SU-DHL-6 (cell line): ENCODE measurements at regions not wholly inside any gene's neighbourhood (a gene's known extent, or its start where the extent isn't known, plus 50 kb on each side); places are given as distances from the start of the nearest gene placed in this dataset.

Experiments used
- H2AFZ ChIP-seq: fragments of 200-600 bp; sonication (generic); 2 replicates; pipeline ENCODE4 v1.6.1; 2014; ENCODE audit warnings: low read depth, mild to moderate bottlenecking, moderate library complexity, mixed read lengths, antibody characterized with exemption, low read length; ENCODE audit not compliant: severe bottlenecking
- H3F3A ChIP-seq: fragments of 200-600 bp; shearing (Covaris generic); 2 replicates; pipeline ENCODE4 v1.6.0; 2016; ENCODE audit warnings: antibody characterized with exemption, mild to moderate bottlenecking; ENCODE audit not compliant: insufficient read depth
- H3K27ac ChIP-seq: fragments of 200-600 bp; sonication (generic); 2 replicates; pipeline ENCODE4 v1.5.1; 2016; ENCODE audit warnings: low read depth, mild to moderate bottlenecking, low read length, moderate library complexity, mixed read lengths
- H3K27me3 ChIP-seq: fragments of 200-600 bp; sonication (generic), shearing (Covaris generic); 2 replicates; pipeline ENCODE4 v1.6.0; 2014; ENCODE audit warnings: mild to moderate bottlenecking, low read length
- H3K36me3 ChIP-seq: fragments of 200-600 bp; sonication (generic); 2 replicates; pipeline ENCODE4 v1.6.1; 2014; ENCODE audit warnings: mild to moderate bottlenecking, low read length, mixed read lengths
- H3K4me2 ChIP-seq: fragments of 300-600, 200-600 bp; shearing (Covaris generic), sonication (generic); 2 replicates; pipeline ENCODE4 v1.6.0; 2014; ENCODE audit warnings: low read length, low read depth, mild to moderate bottlenecking; ENCODE audit not compliant: poor library complexity, severe bottlenecking
- H3K4me3 ChIP-seq: fragments of 200-600 bp; sonication (generic); 2 replicates; pipeline ENCODE4 v1.5.1; 2014; ENCODE audit warnings: antibody characterized with exemption, low read length, mild to moderate bottlenecking, mixed read lengths; ENCODE audit not compliant: insufficient read depth, poor library complexity, severe bottlenecking
- H3K79me2 ChIP-seq: fragments of 200-600 bp; sonication (generic); 2 replicates; pipeline ENCODE4 v1.6.1; 2014; ENCODE audit warnings: mild to moderate bottlenecking, low read length, moderate library complexity; ENCODE audit not compliant: insufficient read depth
- H3K9ac ChIP-seq: fragments of 200-600 bp; sonication (generic); 2 replicates; pipeline ENCODE4 v1.7.0; 2014; ENCODE audit warnings: mild to moderate bottlenecking, low read length
- H3K9me2 ChIP-seq: fragments of 200-600 bp; sonication (generic); replicated peaks from 2 replicates; pipeline ENCODE4 v1.6.1; 2014; ENCODE audit warnings: low read length; ENCODE audit not compliant: insufficient read depth
- H3K9me3 ChIP-seq: fragments of 200-600 bp; sonication (generic); 2 replicates; pipeline ENCODE4 v1.6.1; 2014; ENCODE audit warnings: low read length, mixed read lengths; ENCODE audit not compliant: insufficient read depth
- H4K20me1 ChIP-seq: fragments of 200-600 bp; sonication (generic); 2 replicates; pipeline ENCODE4 v1.6.1; 2014; ENCODE audit warnings: low read depth, mild to moderate bottlenecking, antibody characterized with exemption, low read length, moderate library complexity, mixed read lengths
- EZH2phosphoT487 ChIP-seq: fragments of 200-600 bp; sonication (generic), shearing (Covaris generic); conservative IDR thresholded peaks from 2 replicates; pipeline ENCODE4 v1.6.1; 2018; ENCODE audit warnings: mild to moderate bottlenecking, antibody characterized with exemption, low read length, moderate library complexity, mixed read lengths
- TF ChIP-seq, protein P1 (sequence below): fragments of 200-600 bp; sonication (generic); IDR thresholded peaks from one replicate; pipeline ENCODE4 v1.5.1; 2017; ENCODE audit warnings: antibody characterized with exemption, mild to moderate bottlenecking, low read length, moderate library complexity; ENCODE audit not compliant: insufficient read depth, poor library complexity, severe bottlenecking

DNA sequence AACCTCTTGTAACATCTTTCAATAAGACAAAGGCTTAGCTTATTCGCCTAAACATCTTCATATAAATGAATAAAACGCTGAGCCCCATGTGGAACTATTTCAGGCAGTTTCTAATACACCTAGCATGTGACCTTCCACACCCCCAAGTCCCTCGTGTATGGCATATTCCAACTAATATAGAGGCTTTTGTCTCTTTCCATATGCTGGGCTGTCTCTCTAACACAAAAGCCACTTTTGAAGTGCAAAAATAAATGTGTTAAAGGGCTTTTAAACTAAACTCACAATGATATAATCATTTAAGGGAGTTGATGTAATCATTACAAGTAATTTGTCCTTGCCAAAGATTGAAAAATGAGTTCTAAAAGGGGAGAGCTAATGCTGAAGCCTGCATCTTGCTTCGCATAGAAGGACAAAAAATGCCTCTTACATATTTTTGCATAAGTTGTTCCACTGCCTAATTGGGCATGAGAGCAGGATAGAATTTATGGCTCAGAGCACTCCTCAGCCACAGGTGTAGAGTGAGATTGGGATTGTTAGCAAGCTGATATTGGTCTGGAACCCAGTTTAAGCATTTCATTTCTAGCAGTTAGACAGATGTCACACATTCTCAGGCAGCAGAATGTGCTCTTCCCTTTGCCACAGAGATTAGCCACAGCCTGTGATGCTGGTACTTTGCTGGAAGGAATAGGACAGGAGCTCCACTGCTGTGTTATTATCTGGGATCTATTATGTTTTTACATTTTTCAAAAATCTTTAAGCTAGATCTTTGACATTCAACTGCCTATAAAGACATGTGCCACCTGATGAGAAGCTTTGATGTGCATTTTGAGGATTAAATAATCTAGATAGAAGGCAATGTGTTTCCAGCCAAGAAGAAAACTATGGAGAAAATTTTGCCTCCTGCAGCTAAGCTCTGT lies 1044.4 kb downstream of the ADGRL2 start:
- H3K79me2 ChIP-seq, result no peaks in the 10 kb centered on the region
- H2AFZ ChIP-seq, result no peak overlapping the region
- no peaks in the 10 kb centered on the region for H3K9me3 ChIP-seq

DNA sequence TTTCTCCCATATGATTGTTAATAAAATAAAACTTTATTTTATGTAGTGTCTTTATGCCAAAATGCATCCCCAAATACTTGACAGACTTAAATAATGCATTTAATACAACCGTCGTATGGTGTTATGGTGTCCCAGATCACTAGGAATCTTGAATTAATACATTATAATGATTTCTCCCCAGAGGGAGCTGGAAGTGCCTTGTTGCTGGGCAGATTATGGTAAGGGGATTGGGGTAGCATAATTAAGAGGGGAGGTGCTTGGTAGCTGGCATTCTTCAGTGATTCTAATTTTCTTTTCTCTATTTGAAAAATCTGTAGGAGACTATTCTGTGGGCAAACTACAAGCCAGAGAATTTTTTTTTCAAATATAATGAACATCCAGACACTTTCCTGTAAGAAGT lies 1043.7 kb downstream of the ADGRL2 start:
- H3K27me3 ChIP-seq, result no peaks in the 10 kb centered on the region
- no peaks in the 10 kb centered on the region for H3K9me3 ChIP-seq
- H3K27ac ChIP-seq, result no peak overlapping the region
- no peak overlapping the region for H3K4me2 ChIP-seq
- no peaks in the 10 kb centered on the region for H4K20me1 ChIP-seq
- no peaks in the 10 kb centered on the region for H3K79me2 ChIP-seq
- H3K9me2 ChIP-seq, result no peaks in the 10 kb centered on the region
- TF ChIP-seq EZH2phosphoT487, result no peak
- TF ChIP-seq, protein P1, sequence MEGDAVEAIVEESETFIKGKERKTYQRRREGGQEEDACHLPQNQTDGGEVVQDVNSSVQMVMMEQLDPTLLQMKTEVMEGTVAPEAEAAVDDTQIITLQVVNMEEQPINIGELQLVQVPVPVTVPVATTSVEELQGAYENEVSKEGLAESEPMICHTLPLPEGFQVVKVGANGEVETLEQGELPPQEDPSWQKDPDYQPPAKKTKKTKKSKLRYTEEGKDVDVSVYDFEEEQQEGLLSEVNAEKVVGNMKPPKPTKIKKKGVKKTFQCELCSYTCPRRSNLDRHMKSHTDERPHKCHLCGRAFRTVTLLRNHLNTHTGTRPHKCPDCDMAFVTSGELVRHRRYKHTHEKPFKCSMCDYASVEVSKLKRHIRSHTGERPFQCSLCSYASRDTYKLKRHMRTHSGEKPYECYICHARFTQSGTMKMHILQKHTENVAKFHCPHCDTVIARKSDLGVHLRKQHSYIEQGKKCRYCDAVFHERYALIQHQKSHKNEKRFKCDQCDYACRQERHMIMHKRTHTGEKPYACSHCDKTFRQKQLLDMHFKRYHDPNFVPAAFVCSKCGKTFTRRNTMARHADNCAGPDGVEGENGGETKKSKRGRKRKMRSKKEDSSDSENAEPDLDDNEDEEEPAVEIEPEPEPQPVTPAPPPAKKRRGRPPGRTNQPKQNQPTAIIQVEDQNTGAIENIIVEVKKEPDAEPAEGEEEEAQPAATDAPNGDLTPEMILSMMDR, result no peak
- H3K4me3 ChIP-seq, result no peak overlapping the region
- no peaks in the 10 kb centered on the region for H3K36me3 ChIP-seq
- H3F3A ChIP-seq, result no peaks in the 10 kb centered on the region
- no peak overlapping the region for H3K9ac ChIP-seq
- no peak overlapping the region for H2AFZ ChIP-seq

More for the DNA sequence above, 1044.4 kb downstream of the ADGRL2 start:
- no peak for TF ChIP-seq EZH2phosphoT487
- TF ChIP-seq, protein P1, result no peak
- Histone ChIP-seq H3K9me2 (no peaks in the 10 kb centered on the region), H4K20me1 (no peaks in the 10 kb centered on the region), H3K9ac (no peak overlapping the region), H3K36me3 (no peaks in the 10 kb centered on the region), H3K27me3 (no peaks in the 10 kb centered on the region), H3F3A (no peaks in the 10 kb centered on the region), H3K4me2 (no peak overlapping the region), H3K27ac (no peak overlapping the region), H3K4me3 (no peak overlapping the region)

DNA sequence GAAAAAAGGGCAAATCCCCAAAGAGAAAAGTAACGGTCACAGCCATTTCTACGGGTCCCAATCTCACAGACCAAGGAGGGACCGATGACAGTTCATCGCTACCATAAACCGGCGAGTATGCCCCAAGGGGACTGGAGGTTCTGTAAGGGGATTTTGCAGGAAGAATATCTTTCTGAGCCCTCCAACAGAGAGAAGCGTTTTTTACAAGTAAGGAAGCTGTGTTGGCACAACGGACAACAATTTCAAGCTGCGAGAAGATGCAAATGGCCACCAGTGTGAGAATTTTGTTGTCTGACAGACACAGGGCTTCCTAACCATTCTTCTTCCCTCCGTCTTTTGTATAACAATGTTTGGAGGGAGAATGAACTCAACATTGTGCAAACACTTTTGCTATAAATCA lies 1043.1 kb downstream of the ADGRL2 start:
- no peaks in the 10 kb centered on the region for H3K9me2 ChIP-seq
- TF ChIP-seq, protein P1, result no peak
- TF ChIP-seq EZH2phosphoT487, result no peak
- H3F3A ChIP-seq, result no peaks in the 10 kb centered on the region
- H3K79me2 ChIP-seq, result no peaks in the 10 kb centered on the region
- no peak overlapping the region for H3K9ac ChIP-seq
- H3K27me3 ChIP-seq, result no peaks in the 10 kb centered on the region
- H3K9me3 ChIP-seq, result no peaks in the 10 kb centered on the region
- no peak overlapping the region for H2AFZ ChIP-seq
- no peaks in the 10 kb centered on the region for H4K20me1 ChIP-seq
- no peak overlapping the region for H3K4me3 ChIP-seq
- H3K27ac ChIP-seq, result no peak overlapping the region
- no peak overlapping the region for H3K4me2 ChIP-seq
- no peaks in the 10 kb centered on the region for H3K36me3 ChIP-seq
